ENCODE measurements at regions not wholly inside any gene's neighbourhood (a gene's known extent, or its start where the extent isn't known, plus 50 kb on each side); places are given as distances from the start of the nearest gene placed in this dataset.

GRCh38 chr11:114970927-114971645 lies 292.8 kb downstream of the NXPE2 start:
- TF ChIP-seq, protein P1, sequence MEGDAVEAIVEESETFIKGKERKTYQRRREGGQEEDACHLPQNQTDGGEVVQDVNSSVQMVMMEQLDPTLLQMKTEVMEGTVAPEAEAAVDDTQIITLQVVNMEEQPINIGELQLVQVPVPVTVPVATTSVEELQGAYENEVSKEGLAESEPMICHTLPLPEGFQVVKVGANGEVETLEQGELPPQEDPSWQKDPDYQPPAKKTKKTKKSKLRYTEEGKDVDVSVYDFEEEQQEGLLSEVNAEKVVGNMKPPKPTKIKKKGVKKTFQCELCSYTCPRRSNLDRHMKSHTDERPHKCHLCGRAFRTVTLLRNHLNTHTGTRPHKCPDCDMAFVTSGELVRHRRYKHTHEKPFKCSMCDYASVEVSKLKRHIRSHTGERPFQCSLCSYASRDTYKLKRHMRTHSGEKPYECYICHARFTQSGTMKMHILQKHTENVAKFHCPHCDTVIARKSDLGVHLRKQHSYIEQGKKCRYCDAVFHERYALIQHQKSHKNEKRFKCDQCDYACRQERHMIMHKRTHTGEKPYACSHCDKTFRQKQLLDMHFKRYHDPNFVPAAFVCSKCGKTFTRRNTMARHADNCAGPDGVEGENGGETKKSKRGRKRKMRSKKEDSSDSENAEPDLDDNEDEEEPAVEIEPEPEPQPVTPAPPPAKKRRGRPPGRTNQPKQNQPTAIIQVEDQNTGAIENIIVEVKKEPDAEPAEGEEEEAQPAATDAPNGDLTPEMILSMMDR (IDR thresholded peaks at IDR 0.05), result no peak
- no peak for TF ChIP-seq POLR2A (IDR thresholded peaks at IDR 0.05)

All from adrenal gland (tissue), 5 donors.